ENCODE measurements at regions not wholly inside any gene's neighbourhood (a gene's known extent, or its start where the extent isn't known, plus 50 kb on each side); places are given as distances from the start of the nearest gene placed in this dataset.

DNA sequence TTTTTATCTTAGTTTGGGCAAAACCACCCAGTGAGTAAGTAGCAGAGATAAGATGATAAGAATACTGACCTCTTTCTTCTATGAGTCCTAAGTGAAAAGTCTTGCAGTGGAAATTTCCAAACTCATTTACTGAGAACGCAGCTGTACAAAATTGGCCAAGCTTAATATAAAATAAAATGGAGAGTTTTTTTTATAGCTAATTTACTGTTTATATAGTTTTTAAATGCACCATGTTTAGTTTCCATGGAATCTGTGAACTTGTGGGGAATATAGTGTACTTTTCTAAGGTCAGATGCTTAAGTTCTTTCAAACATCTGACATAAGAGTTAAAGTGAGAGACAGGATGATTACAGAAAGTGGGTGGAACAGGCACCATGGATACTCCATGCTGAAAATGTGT, 833.5 kb downstream of the ADGRL2 start:
- TF ChIP-seq CTCF (IDR thresholded peaks at IDR 0.05) (no peak), POLR2A (IDR thresholded peaks at IDR 0.05) (no peak), POLR2AphosphoS5 (IDR thresholded peaks at IDR 0.05) (no peak), EP300 (IDR thresholded peaks at IDR 0.05) (no peak)

Data from upper lobe of left lung (tissue), 4 donors.